HAP-1 (cell line): ENCODE measurements at regions not wholly inside any gene's neighbourhood (a gene's known extent, or its start where the extent isn't known, plus 50 kb on each side); places are given as distances from the start of the nearest gene placed in this dataset.
"Not testable (repeated sequence)": the region's sequence is repeated elsewhere in the genome, so short reads cannot be mapped to it uniquely, and the experiment has no call there.

Source experiments
- DNase-seq, 2 experiments: peaks; one replicate each; pipeline ENCODE4 v3.0.0-alpha.2; 2016 to 2020; ENCODE audit warnings: low spot score in 2 of 2
- H3K27me3 ChIP-seq: fragments of 250-450 bp; sonication (Bioruptor Pico); 2 replicates; pipeline ENCODE4 v1.5.1; 2020; ENCODE audit warnings: low read depth, mild to moderate bottlenecking, moderate library complexity
- H3K36me3 ChIP-seq: fragments of 250-450 bp; sonication (Bioruptor Pico); replicated peaks from 2 replicates; pipeline ENCODE4 v1.5.1; 2020; ENCODE audit warnings: mild to moderate bottlenecking
- H3K4me1 ChIP-seq: fragments of 250-450 bp; sonication (Bioruptor Pico); 2 replicates; pipeline ENCODE4 v1.5.1; 2020; ENCODE audit warnings: mild to moderate bottlenecking
- H3K4me3 ChIP-seq: fragments of 250-450 bp; sonication (Bioruptor Pico); 2 replicates; pipeline ENCODE4 v1.5.1; 2020; ENCODE audit warnings: mild to moderate bottlenecking, moderate library complexity
- H3K9me3 ChIP-seq: fragments of 250-450 bp; sonication (Bioruptor Pico); 2 replicates; pipeline ENCODE4 v1.5.1; 2020; ENCODE audit warnings: mild to moderate bottlenecking, moderate library complexity
- in situ Hi-C: fragments of 300-500 bp; cut with MboI; formaldehyde crosslinking; loops from 3 replicates; pipeline ENCODE4 v1.14.3; 2020; ENCODE audit warnings: low sequenced_read_pairs, inconsistent platforms, mixed read lengths

DNA sequence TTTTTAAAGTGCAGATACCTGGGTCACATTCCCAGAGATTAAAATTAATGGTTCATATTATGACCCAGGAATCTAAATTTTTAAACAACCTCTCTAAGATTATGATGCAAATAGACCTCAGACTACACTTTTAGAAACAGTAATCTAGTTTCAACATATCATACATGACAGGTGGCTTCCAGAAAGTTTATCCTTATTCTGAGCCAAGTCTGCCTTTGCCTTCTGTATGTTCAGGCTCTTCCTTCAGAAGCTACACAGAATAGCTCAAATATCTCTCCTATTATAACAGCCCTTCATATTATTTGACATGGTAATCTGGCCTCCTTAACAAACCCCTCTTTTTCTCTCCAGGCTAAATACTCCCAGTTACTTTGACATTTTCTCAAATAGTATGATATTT is 101.9 kb downstream of the FZD1 start:
- no peak for DNase-seq
- no peaks in the 10 kb centered on the region for H3K36me3 ChIP-seq
- H3K27me3 ChIP-seq, result no peaks in the 10 kb centered on the region
- H3K9me3 ChIP-seq, result no peaks in the 10 kb centered on the region
- peaks cover 7% of the 10 kb centered on the region; the same call in 1 of the 2 replicates for H3K4me1 ChIP-seq
- H3K4me3 ChIP-seq, result no peak overlapping the region
- in situ Hi-C loops, result no loop called here

- Histone ChIP-seq H3K36me3 (no peaks in the 10 kb centered on the region), H3K4me1 (peaks cover 7% of the 10 kb centered on the region; the same call in 1 of the 2 replicates), H3K9me3 (no peaks in the 10 kb centered on the region), H3K27me3 (no peaks in the 10 kb centered on the region), H3K4me3 (no peak overlapping the region)
- peak in 1 of 2 experiments; percentile 18 for DNase-seq
- in situ Hi-C loops, result no loop called here
Observed at GRCh38 chr7:91367812-91368578, 103.8 kb downstream of the FZD1 start.

DNA sequence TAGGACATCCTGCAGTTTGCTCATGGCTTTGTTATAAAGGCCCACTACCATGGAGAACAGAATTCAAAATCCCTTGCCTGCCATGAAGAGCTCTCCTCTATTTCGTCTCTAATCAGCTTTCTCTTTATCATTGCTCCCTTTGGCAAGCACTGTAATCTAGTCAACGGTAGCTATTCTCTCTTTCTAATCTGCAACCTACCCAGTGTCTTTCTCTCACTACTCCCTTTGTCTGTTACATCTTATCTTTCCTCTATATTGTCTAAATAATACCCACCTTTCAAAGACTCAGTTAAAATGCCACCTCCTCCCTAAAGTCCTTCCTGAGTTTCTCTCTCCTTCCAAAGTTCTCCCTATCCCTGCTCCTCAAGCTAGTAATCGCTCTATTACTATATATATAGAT is 108.1 kb downstream of the FZD1 start:
- H3K27me3 ChIP-seq, result no peaks in the 10 kb centered on the region
- no peaks in the 10 kb centered on the region for H3K9me3 ChIP-seq
- in situ Hi-C loops, result no loop called here
- H3K4me3 ChIP-seq, result no peak overlapping the region
- DNase-seq, result no peak
- H3K36me3 ChIP-seq, result no peaks in the 10 kb centered on the region
- peaks cover 7% of the 10 kb centered on the region; the same call in 1 of the 2 replicates for H3K4me1 ChIP-seq

DNA sequence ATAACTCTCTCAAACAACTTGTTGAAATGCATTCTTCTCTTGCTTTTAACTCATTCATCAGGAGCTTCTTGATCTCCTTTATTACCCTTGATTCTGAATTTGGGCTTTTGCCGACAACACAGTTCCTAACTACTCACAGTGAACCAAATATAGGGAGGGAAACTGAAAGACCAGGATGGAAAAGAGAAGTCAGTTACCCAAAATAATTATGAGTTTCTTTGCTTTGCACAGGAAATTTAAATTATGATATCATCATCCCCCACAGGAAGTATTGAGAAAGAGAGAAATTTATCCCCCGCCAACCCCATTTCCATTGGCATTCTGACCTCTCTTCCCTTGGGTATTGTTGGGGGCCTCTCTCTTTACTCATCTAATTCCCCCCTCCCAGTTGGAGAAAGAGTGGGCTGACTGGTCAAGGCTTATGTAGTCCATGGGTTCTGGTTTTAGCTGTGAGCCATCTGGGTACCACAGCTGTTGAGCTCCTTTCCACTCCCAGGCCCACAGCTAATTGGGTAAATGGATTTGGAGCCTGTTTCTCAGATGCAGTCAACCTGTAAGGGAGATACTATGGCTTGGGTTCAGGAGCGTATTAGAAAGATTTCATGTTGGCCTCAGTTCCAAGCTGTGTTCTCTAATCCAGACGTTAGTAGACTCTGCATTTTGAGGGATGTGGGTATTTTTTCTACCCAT is 109.0 kb downstream of the FZD1 start:
- no peaks in the 10 kb centered on the region for H3K27me3 ChIP-seq
- no peaks in the 10 kb centered on the region for H3K9me3 ChIP-seq
- H3K4me1 ChIP-seq, result peaks cover 5% of the 10 kb centered on the region; the same call in 1 of the 2 replicates
- no peak for DNase-seq
- H3K36me3 ChIP-seq, result no peaks in the 10 kb centered on the region
- H3K4me3 ChIP-seq, result no peak overlapping the region
- in situ Hi-C loops, result no loop called here

GRCh38 chr7:91374321-91374989 is 110.2 kb downstream of the FZD1 start:
- H3K36me3 ChIP-seq, result no peaks in the 10 kb centered on the region
- no peaks in the 10 kb centered on the region for H3K4me1 ChIP-seq
- no peaks in the 10 kb centered on the region for H3K27me3 ChIP-seq
- no peak for DNase-seq
- in situ Hi-C loops, result no loop called here
- no peaks in the 10 kb centered on the region for H3K9me3 ChIP-seq
- no peak overlapping the region for H3K4me3 ChIP-seq

- DNase-seq, result no peak
- H3K27me3 ChIP-seq, result no peaks in the 10 kb centered on the region
- no peaks in the 10 kb centered on the region for H3K9me3 ChIP-seq
- no peak overlapping the region for H3K4me3 ChIP-seq
- H3K36me3 ChIP-seq, result no peaks in the 10 kb centered on the region
- no peaks in the 10 kb centered on the region for H3K4me1 ChIP-seq
- in situ Hi-C loops, result no loop called here
Observed at GRCh38 chr7:91375378-91375777, 111.1 kb downstream of the FZD1 start.

DNA sequence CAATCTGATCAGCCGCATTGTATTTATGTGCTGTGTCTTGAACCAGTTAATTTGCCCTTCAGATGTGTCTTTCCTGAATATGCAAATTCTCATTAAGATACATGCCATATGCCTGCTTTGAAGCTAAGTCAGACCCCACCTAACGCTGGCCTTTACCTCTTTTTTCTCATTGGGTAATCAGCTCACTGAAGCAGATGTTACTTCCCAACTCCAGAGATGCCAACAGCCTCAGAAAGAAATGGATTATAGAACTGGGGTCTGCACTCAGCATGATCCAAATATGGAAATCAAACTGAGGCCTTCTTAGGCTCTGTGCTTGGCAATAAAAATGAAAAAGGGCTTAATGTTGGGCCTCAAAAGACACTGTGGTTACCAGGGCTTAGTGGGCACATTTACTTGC is 113.9 kb downstream of the FZD1 start:
- H3K9me3 ChIP-seq, result no peaks in the 10 kb centered on the region
- no peaks in the 10 kb centered on the region for H3K27me3 ChIP-seq
- no peak overlapping the region for H3K4me3 ChIP-seq
- no peaks in the 10 kb centered on the region for H3K36me3 ChIP-seq
- no peak for DNase-seq
- in situ Hi-C loops, result no loop called here
- no peaks in the 10 kb centered on the region for H3K4me1 ChIP-seq

- Histone ChIP-seq H3K4me3 (no peak overlapping the region), H3K27me3 (no peaks in the 10 kb centered on the region), H3K9me3 (no peaks in the 10 kb centered on the region), H3K4me1 (no peaks in the 10 kb centered on the region), H3K36me3 (no peaks in the 10 kb centered on the region)
- in situ Hi-C loops, result no loop called here
- DNase-seq, result no peak
Observed at GRCh38 chr7:91379236-91379635, 115.0 kb downstream of the FZD1 start.

DNA sequence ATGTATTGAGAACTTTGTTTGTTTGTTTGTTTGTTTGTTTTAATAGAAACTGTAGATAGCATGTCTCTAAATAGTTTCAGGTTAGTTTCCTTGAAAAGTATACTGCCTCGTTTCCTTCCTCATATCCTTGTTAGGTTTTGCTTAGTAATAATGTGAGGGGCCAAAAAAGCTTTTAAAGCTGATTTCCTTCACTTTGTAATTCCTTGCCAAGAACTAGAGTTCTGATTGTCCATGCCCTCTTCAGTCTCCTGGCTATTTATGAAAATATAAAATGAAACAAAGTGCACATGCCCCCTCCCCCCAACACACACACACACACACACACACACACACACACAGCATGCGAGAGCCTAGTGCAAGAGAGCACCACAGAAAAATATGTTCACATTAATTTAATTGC is 115.8 kb downstream of the FZD1 start:
- no peak for DNase-seq

DNA sequence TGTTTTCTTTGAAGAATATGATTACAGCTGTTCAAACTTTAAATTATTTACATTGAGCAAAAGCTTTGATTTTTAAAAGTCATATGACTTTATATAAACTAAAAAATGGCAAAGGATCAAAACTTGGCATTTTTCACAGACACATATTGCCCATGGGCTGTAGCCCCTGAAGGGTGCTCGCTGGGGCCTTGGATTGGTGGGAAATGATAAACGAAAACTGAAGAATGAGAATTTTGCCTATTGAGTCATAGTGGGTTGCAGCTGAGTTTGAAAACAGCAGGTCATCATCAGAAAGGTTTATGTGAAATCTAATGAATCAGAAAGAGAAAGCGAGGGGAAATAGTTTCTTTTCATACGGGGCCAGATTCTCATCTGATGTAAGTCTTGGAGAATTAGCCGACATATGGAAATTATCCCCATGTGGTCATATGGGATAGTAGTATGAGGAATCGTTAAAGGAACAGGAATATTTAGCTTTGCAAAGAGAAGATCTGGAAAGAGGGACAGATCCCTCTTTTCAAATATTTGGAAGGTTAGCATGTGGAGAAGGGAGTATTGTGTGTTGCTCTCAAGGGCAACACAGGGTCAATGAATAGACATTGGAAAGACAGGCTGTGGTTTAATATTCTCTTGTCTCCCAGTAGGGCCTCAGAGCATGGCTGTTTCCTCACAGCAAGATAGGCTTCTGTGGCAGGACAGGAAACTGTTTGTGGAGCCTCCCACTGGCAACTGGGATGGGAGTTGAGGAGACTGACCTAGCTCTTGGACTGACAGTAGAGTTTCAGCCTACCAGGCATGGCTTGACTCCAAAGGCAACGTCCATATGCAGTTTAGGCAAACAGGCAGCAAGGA is 119.0 kb downstream of the FZD1 start:
- Histone ChIP-seq H3K9me3 (no peaks in the 10 kb centered on the region), H3K27me3 (no peaks in the 10 kb centered on the region), H3K4me3 (no peak overlapping the region), H3K4me1 (no peaks in the 10 kb centered on the region), H3K36me3 (no peaks in the 10 kb centered on the region)
- no peak for DNase-seq
- in situ Hi-C loops, result no loop called here

More for the DNA sequence above, 115.8 kb downstream of the FZD1 start:
- H3K27me3 ChIP-seq, result no peaks in the 10 kb centered on the region
- H3K36me3 ChIP-seq, result no peaks in the 10 kb centered on the region
- in situ Hi-C loops, result no loop called here
- H3K4me1 ChIP-seq, result no peaks in the 10 kb centered on the region
- no peaks in the 10 kb centered on the region for H3K9me3 ChIP-seq
- H3K4me3 ChIP-seq, result no peak overlapping the region

DNA sequence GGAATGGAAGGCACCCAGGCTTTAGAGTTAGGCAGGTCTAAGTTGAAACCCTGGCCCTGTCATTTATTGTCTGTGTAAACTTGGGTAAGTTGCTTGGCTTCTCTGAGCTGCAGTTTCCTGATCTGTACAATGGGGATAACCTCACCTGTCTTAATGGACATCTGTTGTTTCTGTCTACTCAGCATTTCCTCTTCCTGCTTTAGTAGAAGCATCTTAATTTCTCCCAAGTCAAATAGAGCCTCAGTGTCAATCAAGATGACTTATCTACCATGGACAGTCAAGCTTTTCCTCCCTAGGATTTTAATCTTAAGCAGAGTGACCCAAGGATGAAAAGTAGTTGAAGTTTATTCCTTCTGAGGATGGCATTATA is 119.7 kb downstream of the FZD1 start:
- H3K36me3 ChIP-seq, result no peaks in the 10 kb centered on the region
- H3K4me1 ChIP-seq, result no peaks in the 10 kb centered on the region
- in situ Hi-C loops, result no loop called here
- no peaks in the 10 kb centered on the region for H3K27me3 ChIP-seq
- DNase-seq, result no peak
- H3K4me3 ChIP-seq, result no peak overlapping the region
- H3K9me3 ChIP-seq, result no peaks in the 10 kb centered on the region

- H3K9me3 ChIP-seq, H3K36me3 ChIP-seq, H3K4me1 ChIP-seq, DNase-seq, H3K4me3 ChIP-seq, H3K27me3 ChIP-seq, in situ Hi-C loops: not testable (repeated sequence)
Observed at GRCh38 chr7:91394757-91395156, 130.5 kb downstream of the FZD1 start.

- not testable (repeated sequence) for H3K4me3 ChIP-seq
Observed at GRCh38 chr7:91395313-91395712, 131.1 kb downstream of the FZD1 start.

More at GRCh38 chr7:91395313-91395712, 131.1 kb downstream of the FZD1 start:
- DNase-seq, H3K27me3 ChIP-seq, H3K36me3 ChIP-seq, in situ Hi-C loops, H3K9me3 ChIP-seq, H3K4me1 ChIP-seq: not testable (repeated sequence)
